MM.1S (cell line): ENCODE measurements at regions not wholly inside any gene's neighbourhood (a gene's known extent, or its start where the extent isn't known, plus 50 kb on each side); places are given as distances from the start of the nearest gene placed in this dataset.

Experiments
- CTCF ChIP-seq: fragments of 300-600 bp; sonication (generic); IDR thresholded peaks from 2 replicates; pipeline ENCODE4 v1.5.1; 2016; ENCODE audit warnings: antibody characterized with exemption, low read length, mixed read lengths
- EZH2 ChIP-seq: fragments of 300-600 bp; sonication (generic); optimal IDR thresholded peaks from 2 replicates; pipeline ENCODE3; 2017; ENCODE audit warnings: low read depth, mild to moderate bottlenecking, antibody characterized with exemption, low read length, mixed read lengths

DNA sequence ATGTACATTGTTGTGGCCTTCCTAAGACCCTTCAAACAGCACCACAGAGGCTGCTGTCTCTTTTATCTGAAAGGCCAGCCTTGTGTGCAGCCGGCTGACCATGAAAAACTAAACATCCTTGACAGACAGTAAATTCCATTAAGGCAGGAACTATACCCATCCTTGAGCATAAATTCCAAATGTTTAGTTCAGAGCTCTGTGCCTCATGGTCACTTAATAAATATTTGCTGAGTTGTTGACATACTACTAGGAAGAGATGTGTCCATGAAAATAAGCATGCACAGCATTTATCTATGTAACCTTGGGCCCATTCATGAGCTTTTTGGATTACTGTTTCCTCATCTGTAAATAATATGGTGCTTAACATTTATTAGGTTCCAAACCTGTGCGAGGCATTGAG lies 424.8 kb downstream of the HRH4 start:
- no peak for TF ChIP-seq CTCF
- no peak for TF ChIP-seq EZH2
